WTC11 (cell line): ENCODE measurements at regions not wholly inside any gene's neighbourhood (a gene's known extent, or its start where the extent isn't known, plus 50 kb on each side); places are given as distances from the start of the nearest gene placed in this dataset.
"Not testable (repeated sequence)": the region's sequence is repeated elsewhere in the genome, so short reads cannot be mapped to it uniquely, and the experiment has no call there.

ENCODE experiments used
- ATAC-seq: fragments of 200-7000 bp; cut with Tn5 transposase; 2 replicates; pipeline ENCODE4 v1.10.0; 2021; ENCODE audit warnings: mild to moderate bottlenecking, moderate library complexity
- CTCF ChIA-PET: fragments of 300-600 bp; sonication (Branson Sonifier 250); formaldehyde crosslinking; loops from one replicate; lab custom pipeline; 2021; ENCODE audit warnings: antibody characterized with exemption; lab: Charles Lee
- POLR2A ChIA-PET: fragments of 350-600 bp; sonication (Branson Sonifier 250); formaldehyde crosslinking; loops from one replicate; lab custom pipeline; 2021; ENCODE audit warnings: antibody characterized with exemption; lab: Charles Lee
- DNase-seq: peaks from one replicate; pipeline ENCODE4 v3.0.0; 2021; ENCODE audit warnings: low spot score
- H3K27ac Mint-ChIP-seq: 2 replicates; pipeline ENCODE4 v1.8.0; 2021; ENCODE audit warnings: mixed read lengths
- H3K27me3 Mint-ChIP-seq: 2 replicates; pipeline ENCODE4 v1.8.0; 2021; ENCODE audit warnings: low read depth, mild to moderate bottlenecking, moderate library complexity, mixed read lengths
- H3K36me3 Mint-ChIP-seq: 2 replicates; pipeline ENCODE4 v1.8.0; 2021; ENCODE audit warnings: mixed read lengths
- H3K4me1 Mint-ChIP-seq: 2 replicates; pipeline ENCODE4 v1.8.0; 2022; ENCODE audit warnings: mixed read lengths
- H3K4me3 Mint-ChIP-seq: 2 replicates; pipeline ENCODE4 v1.8.0; 2021; ENCODE audit warnings: mild to moderate bottlenecking, moderate library complexity, mixed read lengths
- H3K9me3 Mint-ChIP-seq: 2 replicates; pipeline ENCODE4 v1.8.0; 2021; ENCODE audit warnings: mixed read lengths
- AR ChIP-seq: fragments of 250-450 bp; sonication (Bioruptor Pico); IDR thresholded peaks from 2 replicates; pipeline ENCODE4 v1.9.0; 2021; ENCODE audit warnings: mild to moderate bottlenecking
- ATF2 ChIP-seq: sonication (generic); formaldehyde crosslinking; IDR thresholded peaks from 2 replicates; pipeline ENCODE4 v1.8.1; 2022; ENCODE audit warnings: low read depth, missing genetic modification reagents, borderline replicate concordance
- ATF3 ChIP-seq: sonication (generic); formaldehyde crosslinking; conservative IDR thresholded peaks from 2 replicates; pipeline ENCODE4 v1.8.1; 2022; ENCODE audit warnings: mild to moderate bottlenecking, missing genetic modification reagents
- CDX4 ChIP-seq: fragments of 250-450 bp; sonication (Bioruptor Pico); IDR thresholded peaks from 2 replicates; pipeline ENCODE4 v1.9.0; 2021; ENCODE audit warnings: moderate library complexity, mild to moderate bottlenecking, inconsistent platforms, borderline replicate concordance
- CREB1 ChIP-seq: sonication (generic); formaldehyde crosslinking; IDR thresholded peaks from 2 replicates; pipeline ENCODE4 v1.8.0; 2023; ENCODE audit warnings: mild to moderate bottlenecking, missing genetic modification reagents
- CREM ChIP-seq: sonication (generic); formaldehyde crosslinking; IDR thresholded peaks from 2 replicates; pipeline ENCODE4 v1.8.1; 2022; ENCODE audit warnings: mild to moderate bottlenecking, missing genetic modification reagents, moderate library complexity
- E2F1 ChIP-seq: sonication (generic); formaldehyde crosslinking; IDR thresholded peaks from 2 replicates; pipeline ENCODE4 v1.8.0; 2022; ENCODE audit warnings: mild to moderate bottlenecking, missing genetic modification reagents
- HMGA2 ChIP-seq: fragments of 250-450 bp; sonication (Bioruptor Pico); IDR thresholded peaks from 2 replicates; pipeline ENCODE4 v1.4.0; 2021; ENCODE audit warnings: mild to moderate bottlenecking, moderate library complexity
- KAT7 ChIP-seq: sonication (generic); formaldehyde crosslinking; IDR thresholded peaks from 2 replicates; pipeline ENCODE4 v1.8.1; 2023; ENCODE audit warnings: missing genetic modification reagents, mild to moderate bottlenecking, borderline replicate concordance
- PRRX2 ChIP-seq: fragments of 250-450 bp; sonication (Bioruptor Pico); IDR thresholded peaks from 2 replicates; pipeline ENCODE4 v1.8.0; 2021; ENCODE audit warnings: mild to moderate bottlenecking
- TEAD1 ChIP-seq: sonication (generic); formaldehyde crosslinking; IDR thresholded peaks from 2 replicates; pipeline ENCODE4 v1.8.0; 2022; ENCODE audit warnings: mild to moderate bottlenecking, missing genetic modification reagents
- USF2 ChIP-seq: sonication (generic); formaldehyde crosslinking; IDR thresholded peaks from 2 replicates; pipeline ENCODE4 v1.8.1; 2023; ENCODE audit warnings: mild to moderate bottlenecking, missing genetic modification reagents, moderate library complexity
- ZNF423 ChIP-seq: fragments of 250-450 bp; sonication (Bioruptor Pico); IDR thresholded peaks from 2 replicates; pipeline ENCODE4 v2.1.2; 2022; ENCODE audit warnings: mild to moderate bottlenecking, moderate library complexity
- ZNF425 ChIP-seq: fragments of 250-450 bp; sonication (Bioruptor Pico); conservative IDR thresholded peaks from 2 replicates; pipeline ENCODE4 v1.9.0; 2021; ENCODE audit warnings: mild to moderate bottlenecking

- H3K27ac Mint-ChIP-seq, H3K4me1 Mint-ChIP-seq, H3K27me3 Mint-ChIP-seq, ATAC-seq, POLR2A ChIA-PET, DNase-seq, H3K4me3 Mint-ChIP-seq: not testable (repeated sequence)
- CTCF ChIA-PET: interaction anchor here (1.0 kb wide), 1 partner anchor 190 kb away, joined by 4 read pairs; no protein-coding TSS in a partner anchor
- peaks cover 10% of the 10 kb centered on the region for H3K36me3 Mint-ChIP-seq
- H3K9me3 Mint-ChIP-seq: peaks cover 21% of the 10 kb centered on the region
Observed at GRCh38 chr10:78237951-78238350, 204.3 kb downstream of the RPS24 start.

GRCh38 chr10:78247266-78247665, 213.6 kb downstream of the RPS24 start:
- H3K4me3 Mint-ChIP-seq: no peak overlapping the region
- no peak overlapping the region for H3K27ac Mint-ChIP-seq
- H3K27me3 Mint-ChIP-seq: peaks cover 4% of the 10 kb centered on the region
- peaks cover 29% of the 10 kb centered on the region for H3K9me3 Mint-ChIP-seq
- CTCF ChIA-PET: no interaction called here
- H3K36me3 Mint-ChIP-seq: peaks cover 28% of the 10 kb centered on the region
- no peak for DNase-seq
- no peak for ATAC-seq
- peaks cover 6% of the 10 kb centered on the region; the same call in 1 of the 2 replicates for H3K4me1 Mint-ChIP-seq
- POLR2A ChIA-PET: interaction anchor here (0.6 kb wide), 1 partner anchor 902 kb away, joined by 5 read pairs; no protein-coding TSS in a partner anchor
- TF ChIP-seq HMGA2 (CRISPR knock-in tag) (no peak), CDX4 (no peak), AR (no peak), CREB1 (no peak), CREM (no peak), ZNF425 (CRISPR knock-in tag) (no peak), ZNF423 (CRISPR knock-in tag) (no peak), KAT7 (CRISPR knock-in tag) (no peak), ATF2 (CRISPR knock-in tag) (no peak), USF2 (no peak), ATF3 (CRISPR knock-in tag) (no peak), E2F1 (no peak), TEAD1 (no peak), PRRX2 (CRISPR knock-in tag) (no peak)
